Stimulated activated CD4-positive, alpha-beta T cell treated with anti-CD3 and anti-CD28 coated beads, Interleukin-4, amount 100 ng/mL, for 4 hours (primary cell): ENCODE measurements at regions not wholly inside any gene's neighbourhood (a gene's known extent, or its start where the extent isn't known, plus 50 kb on each side); places are given as distances from the start of the nearest gene placed in this dataset.

ENCODE experiments used
- DNase-seq, 2 experiments: peaks; one replicate each; pipeline ENCODE4 v3.0.0-alpha.2; 2020

GRCh38 chr18:38367473-38367872 is 801.9 kb upstream of the CELF4 start:
- no peak for DNase-seq

GRCh38 chr18:38362286-38362792 is 796.7 kb upstream of the CELF4 start:
- no peak for DNase-seq

GRCh38 chr18:38358805-38359657 is 793.4 kb upstream of the CELF4 start:
- no peak for DNase-seq

GRCh38 chr18:38353149-38353548 is 787.6 kb upstream of the CELF4 start:
- no peak for DNase-seq

GRCh38 chr18:38350141-38350540 is 784.5 kb upstream of the CELF4 start:
- no peak for DNase-seq

GRCh38 chr18:38330573-38330972 is 765.0 kb upstream of the CELF4 start:
- no peak for DNase-seq

- DNase-seq: no peak
Observed at GRCh38 chr18:38329145-38329544, 763.5 kb upstream of the CELF4 start.

DNA sequence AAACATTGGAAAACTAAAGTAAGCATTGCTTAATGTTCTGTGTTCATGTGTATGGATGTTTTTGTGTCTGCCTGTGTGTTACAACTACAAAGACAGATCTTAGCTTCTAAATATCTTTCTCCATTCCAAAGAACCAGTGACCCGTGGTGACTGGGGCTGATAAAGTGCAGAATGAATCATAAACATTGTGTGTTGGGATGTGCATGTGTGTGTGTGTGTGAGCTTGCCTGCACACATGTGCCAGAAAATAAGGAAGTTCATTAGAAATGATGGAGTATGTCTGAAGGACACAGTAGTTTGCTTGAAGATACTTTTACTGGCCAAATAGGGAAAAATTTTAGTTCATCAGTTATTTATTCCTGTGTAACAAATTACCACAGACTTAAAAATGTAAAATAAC is 756.6 kb upstream of the CELF4 start:
- DNase-seq: no peak

- no peak for DNase-seq
Observed at GRCh38 chr18:38321262-38321661, 755.7 kb upstream of the CELF4 start.

GRCh38 chr18:38318416-38318815 is 752.8 kb upstream of the CELF4 start:
- DNase-seq: no peak

DNA sequence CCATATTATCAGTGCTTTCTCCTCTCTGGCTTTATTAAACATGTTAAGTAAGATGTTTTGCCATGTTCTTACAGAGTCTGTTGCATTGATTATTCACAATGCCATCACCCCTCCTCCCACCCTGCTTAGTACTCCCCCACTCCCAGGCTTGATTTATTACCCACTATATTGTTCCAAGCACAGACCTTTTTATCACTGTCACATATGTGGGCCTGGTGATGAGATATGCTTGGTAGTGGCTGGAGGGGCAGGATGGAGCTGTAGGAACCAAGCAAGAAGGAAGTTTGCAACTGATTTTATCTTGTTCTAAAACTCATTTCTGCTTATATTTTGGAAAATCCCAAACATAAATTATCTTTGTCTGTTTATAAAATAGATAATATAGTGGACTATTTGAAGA is 748.2 kb upstream of the CELF4 start:
- no peak for DNase-seq

GRCh38 chr18:38312532-38312931 is 746.9 kb upstream of the CELF4 start:
- DNase-seq: no peak

GRCh38 chr18:38310936-38311335 is 745.3 kb upstream of the CELF4 start:
- DNase-seq: no peak

- no peak for DNase-seq
Observed at GRCh38 chr18:38307914-38308313, 742.3 kb upstream of the CELF4 start.

DNA sequence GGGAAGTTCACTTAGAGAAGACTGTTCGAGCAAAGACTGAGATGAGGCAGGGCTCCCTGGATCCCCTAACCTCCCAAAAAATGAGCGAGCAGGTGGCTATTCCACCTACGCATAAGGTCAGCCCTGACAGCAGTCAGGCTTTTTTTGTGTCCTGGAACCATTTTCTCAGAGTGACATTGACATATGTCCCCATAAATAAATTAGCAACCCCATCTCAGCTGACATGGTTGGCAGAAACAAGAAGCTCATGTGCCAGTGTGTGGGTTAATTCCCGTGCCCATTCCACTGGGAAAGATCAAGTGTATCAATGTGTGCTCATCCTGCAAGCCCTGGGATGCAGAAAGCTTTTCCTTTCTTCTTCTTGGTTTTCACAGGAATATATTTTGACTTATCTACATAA is 740.4 kb upstream of the CELF4 start:
- no peak for DNase-seq

- DNase-seq: no peak
Observed at GRCh38 chr18:38301621-38302020, 736.0 kb upstream of the CELF4 start.

DNA sequence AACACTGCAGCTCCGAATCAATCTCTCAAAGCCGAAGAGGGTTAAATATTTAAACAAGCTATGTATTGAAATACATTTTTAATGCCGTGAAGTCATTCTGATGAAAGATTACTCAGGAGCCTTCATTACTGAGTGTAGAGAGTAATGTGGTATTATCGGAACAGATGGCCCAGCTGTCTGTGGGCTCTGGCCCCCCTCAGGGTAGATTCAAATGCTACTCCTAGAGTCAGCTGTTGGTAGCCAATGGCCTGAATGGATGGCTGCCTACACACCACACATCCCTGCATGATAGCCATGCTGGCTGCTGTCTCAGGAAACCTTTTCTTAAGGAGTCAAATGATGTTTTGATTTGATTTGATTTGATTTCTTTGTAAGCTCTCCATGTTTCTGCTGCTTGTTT is 732.3 kb upstream of the CELF4 start:
- no peak for DNase-seq

DNA sequence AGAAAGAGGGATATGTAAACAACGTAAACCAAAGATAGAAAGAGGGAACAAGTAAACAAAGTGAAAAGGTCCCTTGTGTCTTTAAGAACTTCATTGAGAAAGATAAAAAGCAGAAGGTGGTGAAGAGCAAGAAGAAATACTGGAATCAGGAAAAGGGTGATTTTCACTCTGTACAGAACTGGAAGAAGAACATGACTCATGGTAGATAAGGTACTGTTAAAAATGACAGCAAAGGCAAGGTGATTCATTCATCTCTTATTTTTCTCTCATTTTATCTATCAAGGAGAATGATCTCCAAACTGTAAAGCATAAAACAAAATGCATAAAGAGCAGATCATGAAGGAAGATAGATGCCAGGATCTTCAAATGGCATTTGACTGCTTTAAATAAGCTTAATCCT is 724.6 kb upstream of the CELF4 start:
- DNase-seq: no peak

DNA sequence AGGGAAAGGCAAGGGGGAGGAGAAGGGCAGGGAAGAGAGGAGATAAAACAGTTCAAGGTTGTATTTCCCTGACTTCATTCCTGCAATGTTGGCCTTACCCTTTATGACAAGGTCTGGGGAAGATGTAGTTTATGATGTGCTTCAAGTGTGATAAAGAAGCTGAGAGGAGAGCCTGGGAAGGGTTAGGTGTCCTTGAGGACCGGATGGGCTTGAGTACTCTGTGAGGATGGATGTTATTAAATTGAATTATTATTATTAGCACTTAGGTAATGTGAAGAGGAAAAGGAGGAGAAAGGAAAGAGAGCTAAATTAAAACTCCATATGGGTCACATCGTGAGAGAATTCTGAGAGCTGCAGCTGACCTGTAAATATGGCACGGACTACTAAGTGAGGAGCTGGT is 719.4 kb upstream of the CELF4 start:
- DNase-seq: no peak

GRCh38 chr18:38263066-38263465 is 697.5 kb upstream of the CELF4 start:
- DNase-seq: no peak

GRCh38 chr18:38262661-38263060 is 697.1 kb upstream of the CELF4 start:
- no peak for DNase-seq

GRCh38 chr18:38257661-38258060 is 692.1 kb upstream of the CELF4 start:
- no peak for DNase-seq

DNA sequence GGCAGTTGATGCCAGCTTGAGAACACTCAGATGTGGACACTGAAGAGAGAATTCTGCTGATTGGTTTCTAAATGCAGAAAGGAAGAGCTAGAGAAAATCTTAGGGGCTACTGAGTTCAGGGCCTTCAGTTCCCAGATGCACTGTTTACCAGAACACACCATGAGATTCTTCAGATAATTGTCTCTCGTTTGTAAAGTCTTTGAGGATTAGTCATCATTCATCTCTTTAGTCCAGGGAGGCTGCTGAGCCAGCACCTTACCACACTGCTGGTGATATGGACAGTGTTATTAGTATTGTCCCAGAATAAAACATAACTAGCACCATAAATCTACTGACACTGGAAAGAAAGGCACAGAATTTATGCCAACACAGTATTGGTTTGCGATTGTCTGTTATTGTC is 690.8 kb upstream of the CELF4 start:
- no peak for DNase-seq

GRCh38 chr18:38250971-38251370 is 685.4 kb upstream of the CELF4 start:
- no peak for DNase-seq

DNA sequence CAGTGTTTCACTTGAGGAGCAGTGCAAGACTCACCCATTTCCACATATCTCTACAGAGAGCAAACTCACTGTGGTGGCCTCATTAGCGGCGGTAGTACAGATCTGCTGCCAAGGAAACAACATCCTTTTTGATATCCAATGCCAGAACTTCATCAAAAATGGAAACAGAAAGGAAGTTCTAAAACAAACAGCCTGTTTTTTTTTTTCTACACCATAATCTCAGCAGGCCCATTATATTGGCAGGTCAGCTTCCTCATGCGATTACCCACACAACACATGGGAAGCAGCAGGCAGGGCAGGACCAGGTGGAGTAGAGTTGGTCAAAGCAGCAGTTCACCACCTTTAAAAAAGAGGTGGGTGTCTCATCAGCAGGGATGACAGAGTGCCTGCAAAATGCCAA is 678.9 kb upstream of the CELF4 start:
- no peak for DNase-seq
